HG02884 (cell line): ENCODE measurements at regions not wholly inside any gene's neighbourhood (a gene's known extent, or its start where the extent isn't known, plus 50 kb on each side); places are given as distances from the start of the nearest gene placed in this dataset.

Source experiments
- ATAC-seq: cut with Tn5 transposase; IDR thresholded peaks from one replicate; pipeline ENCODE4 v1.9.1; 2021; ENCODE audit warnings: mild to moderate bottlenecking, moderate library complexity; ENCODE audit not compliant: unreplicated experiment

- no peak for ATAC-seq
These were observed 462.5 kb upstream of the HS6ST1 start for GRCh38 chr2:128781166-128781565.

- ATAC-seq: no peak
These were observed 463.1 kb upstream of the HS6ST1 start for GRCh38 chr2:128781585-128782385.

- no peak for ATAC-seq
These were observed 463.9 kb upstream of the HS6ST1 start for GRCh38 chr2:128782411-128783192.

GRCh38 chr2:128783193-128783671, 464.6 kb upstream of the HS6ST1 start:
- ATAC-seq: no peak

DNA sequence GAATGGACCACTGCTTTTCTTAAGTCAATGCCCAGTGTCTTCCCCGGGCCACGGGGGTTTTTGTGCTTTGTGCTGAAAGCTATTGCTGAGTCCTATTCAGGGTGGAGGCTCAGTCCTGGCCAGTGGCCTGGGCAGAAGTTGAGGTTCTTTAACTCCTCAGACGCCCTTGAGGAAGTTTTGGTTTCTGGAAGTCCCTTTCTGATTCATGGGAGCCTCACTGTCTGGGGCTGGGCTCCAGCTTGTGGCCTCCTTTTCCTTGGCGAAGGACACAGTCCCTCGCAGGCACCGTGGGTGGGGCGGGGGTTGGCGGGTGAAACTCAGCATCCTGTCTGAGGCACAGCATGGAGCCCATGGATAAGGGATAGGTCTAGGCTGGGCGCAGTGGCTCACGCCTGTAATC, 465.2 kb upstream of the HS6ST1 start:
- ATAC-seq: no peak

GRCh38 chr2:128784626-128785306, 466.1 kb upstream of the HS6ST1 start:
- ATAC-seq: no peak

DNA sequence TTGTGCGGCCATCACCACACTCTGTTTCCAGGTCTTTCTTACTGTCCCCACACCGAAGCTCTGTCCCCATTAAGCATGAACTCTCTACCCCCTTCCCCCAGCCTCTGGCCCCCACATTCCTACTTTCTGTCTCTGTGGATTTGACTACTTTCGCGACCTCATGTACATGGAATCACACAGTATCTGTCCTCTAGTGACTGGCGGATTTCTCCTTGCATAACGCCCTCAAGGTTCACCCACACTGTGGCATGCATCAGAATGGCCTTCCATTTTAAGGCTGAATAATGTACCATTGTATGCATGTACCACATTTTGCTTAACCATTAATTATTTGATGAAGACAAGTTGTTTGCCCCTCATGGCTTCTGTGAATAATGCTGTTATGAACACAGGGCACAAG, 467.6 kb upstream of the HS6ST1 start:
- no peak for ATAC-seq

DNA sequence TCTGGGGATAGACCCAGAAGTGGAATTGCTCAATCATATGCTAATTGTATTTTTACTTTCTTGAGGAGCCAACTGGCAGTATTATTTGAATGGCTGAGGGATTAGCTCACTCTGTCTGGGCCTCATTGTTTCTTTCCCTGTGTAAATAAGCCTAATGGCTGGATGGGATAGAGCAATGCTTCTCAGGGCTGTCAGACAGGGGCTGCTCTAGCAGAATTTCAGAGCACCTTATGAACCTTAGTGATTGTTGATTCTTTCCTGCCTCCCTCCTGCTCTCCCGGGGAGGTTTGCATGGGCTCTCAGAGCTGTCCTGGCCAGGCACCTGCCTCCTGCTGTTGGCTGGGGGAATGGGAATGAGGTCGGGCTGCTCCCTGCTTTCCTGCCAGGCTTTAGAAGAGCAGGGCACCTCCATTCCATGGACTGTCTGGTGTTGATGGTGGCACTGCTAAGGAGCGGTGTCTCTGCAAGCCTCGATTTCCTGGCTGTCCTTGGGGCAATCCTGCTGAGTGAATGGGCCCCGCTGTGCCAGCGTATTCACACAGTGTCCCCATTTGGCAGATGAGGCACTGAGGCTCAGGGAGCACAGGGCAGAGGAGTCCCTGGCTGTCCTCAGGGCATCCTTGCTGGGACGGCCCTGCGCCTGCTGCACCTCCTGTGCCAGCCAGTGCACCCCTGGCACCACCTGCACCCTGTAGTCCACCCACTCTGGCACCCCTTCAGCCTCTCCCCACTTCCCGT, 468.2 kb upstream of the HS6ST1 start:
- no peak for ATAC-seq

DNA sequence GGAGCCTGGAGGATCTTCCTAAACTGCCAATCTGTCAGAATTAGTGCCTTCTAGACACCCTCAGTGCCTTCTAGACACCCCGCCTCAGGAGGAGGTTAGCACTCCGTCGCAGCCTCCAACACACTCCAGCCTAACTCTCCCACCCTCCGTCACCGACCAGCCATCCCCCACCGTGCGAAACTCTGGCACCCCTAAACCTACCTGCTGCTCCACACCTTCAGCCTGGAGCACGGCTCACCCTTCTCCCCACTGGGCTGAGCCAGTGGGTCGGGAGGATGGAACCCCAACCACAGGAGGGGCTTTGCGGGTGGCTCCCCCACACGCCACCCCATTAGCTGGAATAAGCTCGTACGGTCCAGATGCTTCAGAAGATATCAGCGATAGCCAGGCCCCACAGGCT, 468.9 kb upstream of the HS6ST1 start:
- no peak for ATAC-seq

DNA sequence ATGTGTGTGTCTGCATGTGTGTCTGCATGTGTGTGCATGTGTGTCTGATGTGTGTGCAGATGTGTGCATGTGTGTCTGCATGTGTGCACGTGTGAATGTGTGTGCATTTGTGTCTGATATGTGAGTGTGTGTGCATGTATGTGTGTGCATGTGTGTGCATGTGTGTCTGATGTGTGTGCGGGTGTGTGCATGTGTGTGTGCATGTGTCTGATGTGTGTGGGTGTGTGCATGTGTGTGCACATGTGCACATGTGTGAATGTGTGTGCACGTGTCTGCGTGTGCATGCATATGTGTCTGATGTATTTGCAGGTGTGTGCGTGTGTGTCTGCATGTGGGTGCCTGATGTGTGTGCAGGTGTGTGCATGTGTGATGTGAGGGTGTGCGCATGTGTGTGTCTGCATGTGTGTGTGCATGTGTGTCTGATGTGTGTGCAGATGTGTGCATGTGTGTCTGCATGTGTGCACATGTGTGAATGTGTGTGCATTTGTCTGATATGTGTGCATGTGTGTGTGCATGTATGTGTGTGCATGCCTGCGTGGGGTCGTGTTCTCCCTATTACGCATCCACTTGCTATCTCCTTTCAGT, 470.1 kb upstream of the HS6ST1 start:
- no peak for ATAC-seq

DNA sequence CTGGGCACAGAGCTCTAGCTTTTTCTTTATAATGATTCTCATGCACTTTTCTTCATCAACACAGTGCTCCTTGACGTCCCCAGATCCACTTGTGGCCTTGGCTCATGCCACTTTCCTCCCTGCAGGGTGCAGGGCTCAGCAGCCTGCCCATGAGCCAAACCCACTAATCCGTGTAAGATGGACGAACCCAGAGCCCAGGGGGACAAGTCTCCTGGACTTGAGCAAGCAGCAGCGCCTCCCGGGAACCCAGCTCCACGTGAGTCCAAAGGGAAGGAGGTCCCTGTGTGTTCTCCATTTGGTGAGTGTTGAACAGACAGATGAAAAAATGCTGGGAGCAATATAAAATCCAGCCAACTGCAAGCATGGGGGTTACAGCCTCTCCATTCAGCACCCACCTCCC, 470.6 kb upstream of the HS6ST1 start:
- no peak for ATAC-seq

DNA sequence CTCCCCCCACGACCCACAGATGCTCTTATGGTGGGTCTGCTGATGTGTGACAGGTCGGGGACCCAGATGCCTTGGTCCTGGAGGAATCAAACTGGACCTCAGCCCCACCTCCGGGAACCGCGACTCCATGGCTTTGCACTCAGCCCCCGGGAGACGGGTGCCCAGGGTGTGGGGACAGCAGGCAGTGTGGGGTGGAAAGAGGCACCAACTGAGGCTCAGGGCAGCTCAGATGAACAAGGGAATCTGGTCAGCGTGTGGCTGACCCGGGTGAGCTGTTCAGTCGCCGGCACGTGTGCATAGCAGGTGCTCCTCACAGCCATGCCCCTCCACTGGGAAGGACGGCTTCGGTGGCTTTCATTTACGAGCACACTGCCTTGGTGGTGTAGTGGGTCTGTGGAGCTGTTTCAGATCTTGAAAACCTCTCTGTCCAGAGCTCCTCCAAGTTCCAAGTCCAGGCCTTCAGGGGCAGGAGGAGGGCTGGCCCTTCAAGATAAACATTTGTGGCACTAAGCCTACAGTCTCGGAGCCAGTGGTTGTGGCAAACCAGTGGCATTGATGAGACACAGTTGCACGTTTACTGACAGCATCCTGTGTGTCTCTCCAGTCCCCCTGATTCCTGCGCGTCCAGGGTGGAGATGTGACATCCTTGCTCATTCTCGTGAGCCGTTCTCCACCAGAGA, 471.2 kb upstream of the HS6ST1 start:
- ATAC-seq: no peak

- no peak for ATAC-seq
These were observed 471.9 kb upstream of the HS6ST1 start for GRCh38 chr2:128790541-128791001.

DNA sequence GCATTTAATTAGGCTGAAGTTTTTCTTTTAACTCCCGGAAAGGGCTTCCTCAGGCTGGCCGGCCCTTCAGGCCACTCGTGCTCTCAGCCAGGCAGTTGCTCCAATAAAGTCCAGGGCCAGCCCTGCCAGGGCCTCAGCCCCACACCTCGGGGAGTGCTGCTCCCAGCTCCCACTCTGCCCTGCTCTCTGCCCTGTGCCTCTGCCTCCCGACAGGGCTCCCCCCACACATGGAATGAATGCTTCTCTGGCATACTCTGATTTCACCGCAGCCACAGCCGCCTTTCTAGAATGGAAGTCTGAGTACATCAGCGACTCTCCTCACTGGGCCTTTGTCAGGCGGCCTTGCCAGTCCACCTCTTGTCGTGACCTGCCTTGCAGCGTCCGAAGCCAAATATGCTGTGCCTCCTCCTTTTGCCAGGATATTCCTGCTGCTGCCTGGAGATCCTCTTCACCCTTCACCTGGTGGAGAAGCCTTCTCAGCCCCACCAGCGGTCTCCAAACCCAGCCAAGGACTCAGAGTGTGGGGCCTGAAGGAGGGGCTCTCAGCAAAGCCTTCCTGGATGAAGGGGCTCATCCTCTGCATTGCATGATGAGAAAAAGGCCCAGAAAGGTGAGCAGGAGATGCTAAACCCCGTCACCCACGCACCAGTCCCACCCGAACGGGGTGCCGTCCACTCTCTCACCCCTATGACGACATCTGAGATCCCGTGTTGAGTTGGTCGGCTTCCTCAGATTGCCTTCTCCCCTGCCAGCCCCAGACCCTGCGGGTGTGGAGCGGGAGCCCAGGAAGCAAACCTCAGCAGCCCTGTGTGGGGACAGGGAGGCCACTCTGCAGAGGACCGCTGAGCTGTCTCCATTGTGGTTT, 472.7 kb upstream of the HS6ST1 start:
- ATAC-seq: no peak

GRCh38 chr2:128791985-128792320, 473.3 kb upstream of the HS6ST1 start:
- ATAC-seq: no peak

- no peak for ATAC-seq
These were observed 473.9 kb upstream of the HS6ST1 start for GRCh38 chr2:128792476-128793054.

- no peak for ATAC-seq
These were observed 474.7 kb upstream of the HS6ST1 start for GRCh38 chr2:128793404-128793803.

DNA sequence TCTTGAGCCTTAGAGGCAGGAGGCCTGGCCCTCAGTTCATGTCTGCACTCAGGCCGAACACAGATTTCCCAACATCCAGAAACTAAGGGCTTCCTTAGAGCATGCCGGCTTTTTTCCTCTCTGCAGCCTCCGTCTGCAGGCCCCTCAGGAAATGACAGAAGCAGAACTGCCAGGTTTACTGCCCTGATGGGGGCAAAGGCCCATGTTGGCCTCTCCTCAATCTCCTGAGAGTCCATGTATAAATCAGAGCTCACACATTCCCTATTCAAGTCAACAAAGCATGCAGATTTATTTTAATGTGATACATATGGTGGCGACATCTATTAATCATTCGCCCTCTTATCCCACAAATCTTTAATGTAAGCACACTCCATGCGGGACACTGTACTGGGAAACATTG, 475.6 kb upstream of the HS6ST1 start:
- ATAC-seq: no peak

DNA sequence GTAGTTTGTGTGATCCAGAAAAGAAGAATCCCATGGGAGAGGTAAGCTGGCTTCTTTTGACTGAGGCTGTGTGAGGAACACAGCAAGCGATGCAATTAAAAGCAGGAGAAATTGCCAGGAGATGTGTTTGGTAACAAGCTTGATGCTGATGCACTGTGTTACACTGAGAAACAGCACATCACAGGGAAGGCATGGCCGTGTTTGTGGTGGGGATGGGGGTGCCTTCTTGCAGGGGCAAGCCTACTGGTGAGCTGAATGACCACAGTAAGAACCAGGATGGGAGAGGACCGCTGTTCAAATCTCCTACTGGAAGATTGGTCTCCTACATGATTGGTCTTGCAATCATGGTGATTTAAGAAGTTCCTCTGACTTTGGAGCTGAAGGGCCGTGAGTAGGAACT, 477.7 kb upstream of the HS6ST1 start:
- ATAC-seq: no peak
